Brain pericyte (primary cell): ENCODE measurements at regions not wholly inside any gene's neighbourhood (a gene's known extent, or its start where the extent isn't known, plus 50 kb on each side); places are given as distances from the start of the nearest gene placed in this dataset.
"Not testable (repeated sequence)": the region's sequence is repeated elsewhere in the genome, so short reads cannot be mapped to it uniquely, and the experiment has no call there.

Source experiments
- DNase-seq: peaks from one replicate; pipeline ENCODE4 v3.0.0-alpha.2; 2012; ENCODE audit warnings: low read depth, low spot score

GRCh38 chr10:123318516-123318915, 164.3 kb downstream of the BUB3 start:
- DNase-seq: no peak

GRCh38 chr10:123320091-123320490, 165.9 kb downstream of the BUB3 start:
- no peak for DNase-seq

- no peak for DNase-seq
Measured at GRCh38 chr10:123323884-123324283, 169.7 kb downstream of the BUB3 start.

GRCh38 chr10:123325663-123326190, 171.5 kb downstream of the BUB3 start:
- no peak for DNase-seq

GRCh38 chr10:123326674-123327073, 172.5 kb downstream of the BUB3 start:
- no peak for DNase-seq

- DNase-seq: no peak
Measured at GRCh38 chr10:123327450-123327849, 173.2 kb downstream of the BUB3 start.

GRCh38 chr10:123327896-123328295, 173.7 kb downstream of the BUB3 start:
- no peak for DNase-seq

- no peak for DNase-seq
Measured at GRCh38 chr10:123331438-123331837, 177.2 kb downstream of the BUB3 start.

GRCh38 chr10:123346581-123346980, 192.4 kb downstream of the BUB3 start:
- DNase-seq: no peak

- no peak for DNase-seq
Measured at GRCh38 chr10:123348691-123349572, 194.7 kb downstream of the BUB3 start.

GRCh38 chr10:123351715-123352114, 197.5 kb downstream of the BUB3 start:
- DNase-seq: no peak

- no peak for DNase-seq
Measured at GRCh38 chr10:123354521-123354920, 200.3 kb downstream of the BUB3 start.

GRCh38 chr10:123355748-123356481, 201.7 kb downstream of the BUB3 start:
- DNase-seq: no peak

GRCh38 chr10:123356799-123357198, 202.6 kb downstream of the BUB3 start:
- no peak for DNase-seq

- no peak for DNase-seq
Measured at GRCh38 chr10:123357421-123357930, 203.3 kb downstream of the BUB3 start.

GRCh38 chr10:123359539-123359938, 205.3 kb downstream of the BUB3 start:
- DNase-seq: no peak

GRCh38 chr10:123361832-123362231, 207.6 kb downstream of the BUB3 start:
- no peak for DNase-seq

- DNase-seq: no peak
Measured at GRCh38 chr10:123367195-123367594, 213.0 kb downstream of the BUB3 start.

GRCh38 chr10:123371626-123372025, 217.4 kb downstream of the BUB3 start:
- DNase-seq: not testable (repeated sequence)

GRCh38 chr10:123373591-123373990, 219.4 kb downstream of the BUB3 start:
- DNase-seq: no peak

GRCh38 chr10:123375097-123375496, 220.9 kb downstream of the BUB3 start:
- DNase-seq: no peak

- DNase-seq: no peak
Measured at GRCh38 chr10:123375738-123376137, 221.5 kb downstream of the BUB3 start.
